Mesendoderm (in vitro differentiated cells): ENCODE measurements at regions not wholly inside any gene's neighbourhood (a gene's known extent, or its start where the extent isn't known, plus 50 kb on each side); places are given as distances from the start of the nearest gene placed in this dataset.
A peak's percentile ranks its signal among the peaks of the same experiment; 100 is the strongest.

Experiments used
- DNase-seq: peaks from one replicate; pipeline ENCODE4 v3.0.0; 2013
- H2AK5ac ChIP-seq: 2 replicates; pipeline ENCODE4 v1.6.1; 2013; ENCODE audit warnings: low read length, inconsistent platforms
- H2BK120ac ChIP-seq: 2 replicates; pipeline ENCODE4 v1.6.1; 2013; ENCODE audit warnings: low read depth, mild to moderate bottlenecking, low read length, moderate library complexity, mixed read lengths
- H2BK15ac ChIP-seq: replicated peaks from 2 replicates; pipeline ENCODE4 v1.6.1; 2013; ENCODE audit warnings: low read depth, mild to moderate bottlenecking, moderate library complexity
- H2BK5ac ChIP-seq: 2 replicates; pipeline ENCODE4 v1.6.1; 2013; ENCODE audit warnings: low read length, inconsistent platforms
- H3K18ac ChIP-seq: 2 replicates; pipeline ENCODE4 v1.6.1; 2013; ENCODE audit warnings: mild to moderate bottlenecking, low read length, mixed read lengths
- H3K23ac ChIP-seq: one replicate; pipeline ENCODE4 v1.6.1; 2013; ENCODE audit warnings: low read length
- H3K27ac ChIP-seq: 2 replicates; pipeline ENCODE4 v1.5.1; 2013; ENCODE audit warnings: low read depth, mild to moderate bottlenecking, inconsistent platforms, low read length, moderate library complexity
- H3K27me3 ChIP-seq: 2 replicates; pipeline ENCODE4 v1.6.1; 2013; ENCODE audit warnings: low read length, control low read depth, mild to moderate bottlenecking, inconsistent platforms; ENCODE audit not compliant: insufficient read depth, poor library complexity
- H3K36me3 ChIP-seq: 2 replicates; pipeline ENCODE4 v1.6.1; 2013; ENCODE audit warnings: low read length, inconsistent platforms; ENCODE audit not compliant: control insufficient read depth, insufficient read depth
- H3K4ac ChIP-seq: one replicate; pipeline ENCODE4 v1.6.1; 2013; ENCODE audit warnings: low read depth, mild to moderate bottlenecking, low read length, moderate library complexity
- H3K4me1 ChIP-seq: 2 replicates; pipeline ENCODE4 v1.6.1; 2013; ENCODE audit warnings: low read depth, low read length, inconsistent platforms; ENCODE audit not compliant: control insufficient read depth
- H3K4me2 ChIP-seq: 2 replicates; pipeline ENCODE4 v1.6.1; 2013; ENCODE audit warnings: low read length
- H3K4me3 ChIP-seq: 2 replicates; pipeline ENCODE4 v1.5.1; 2013; ENCODE audit warnings: mild to moderate bottlenecking, low read length
- H3K56ac ChIP-seq: one replicate; pipeline ENCODE4 v1.6.1; 2013; ENCODE audit warnings: low read length
- H3K79me1 ChIP-seq: 2 replicates; pipeline ENCODE4 v1.6.1; 2013; ENCODE audit warnings: low read length, inconsistent platforms
- H3K79me2 ChIP-seq: 2 replicates; pipeline ENCODE4 v1.6.1; 2013; ENCODE audit warnings: mild to moderate bottlenecking, low read length; ENCODE audit not compliant: control insufficient read depth, insufficient read depth
- H3K9ac ChIP-seq: 2 replicates; pipeline ENCODE4 v1.6.1; 2013; ENCODE audit warnings: low read length, inconsistent platforms
- H4K5ac ChIP-seq: one replicate; pipeline ENCODE4 v1.6.1; 2013; ENCODE audit warnings: low read length
- H4K8ac ChIP-seq: one replicate; pipeline ENCODE4 v1.6.1; 2013; ENCODE audit warnings: low read depth, mild to moderate bottlenecking, control low read depth, low read length, moderate library complexity
- WGBS: extraction: QIAGEN DNeasy Blood & Tissue Kit; methylation state at CpG from one replicate; pipeline ENCODE4 v1.1.7; 2013; ENCODE audit warnings: low lambda C conversion rate, missing lambda C conversion rate; ENCODE audit not compliant: insufficient coverage; ENCODE audit errors: extremely low coverage; 5-methylcytosine and 5-hydroxymethylcytosine counted together

DNA sequence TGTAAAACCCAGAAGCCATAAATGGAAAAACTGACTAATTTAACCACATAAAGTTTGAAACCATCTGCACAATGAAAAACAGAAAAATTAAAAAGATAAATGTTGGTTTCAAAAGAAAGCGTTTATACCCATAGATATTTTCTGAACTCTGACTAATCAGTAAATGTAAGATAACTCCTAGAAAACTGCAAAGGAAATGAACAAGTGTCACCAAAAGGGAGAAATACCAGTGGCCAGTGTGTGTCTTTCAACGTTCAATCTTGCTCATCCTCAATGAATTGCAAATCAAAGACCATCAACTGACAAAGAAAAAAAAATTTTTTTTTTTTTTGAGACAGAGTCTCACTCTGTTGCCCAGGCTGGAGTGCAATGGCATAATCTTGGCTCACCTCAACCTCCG is 180.1 kb downstream of the SYK start:
- Histone ChIP-seq H3K4me1 (peaks cover 4% of the 10 kb centered on the region), H3K18ac (no peak overlapping the region), H3K4me2 (no peak overlapping the region), H3K27ac (no peak overlapping the region), H2BK15ac (no peak overlapping the region), H2AK5ac (no peak overlapping the region), H3K9ac (no peak overlapping the region), H2BK5ac (no peak overlapping the region), H3K27me3 (no peaks in the 10 kb centered on the region), H3K36me3 (no peaks in the 10 kb centered on the region), H4K8ac (no peak overlapping the region), H3K79me2 (no peaks in the 10 kb centered on the region), H4K5ac (no peak overlapping the region), H2BK120ac (no peak overlapping the region), H3K56ac (no peak overlapping the region), H3K4ac (no peak overlapping the region), H3K79me1 (no peaks in the 10 kb centered on the region), H3K4me3 (no peak overlapping the region), H3K23ac (no peak overlapping the region)
- WGBS, result no CpG with 5 or more reads among the region's 3 CpGs
- no peak for DNase-seq

DNA sequence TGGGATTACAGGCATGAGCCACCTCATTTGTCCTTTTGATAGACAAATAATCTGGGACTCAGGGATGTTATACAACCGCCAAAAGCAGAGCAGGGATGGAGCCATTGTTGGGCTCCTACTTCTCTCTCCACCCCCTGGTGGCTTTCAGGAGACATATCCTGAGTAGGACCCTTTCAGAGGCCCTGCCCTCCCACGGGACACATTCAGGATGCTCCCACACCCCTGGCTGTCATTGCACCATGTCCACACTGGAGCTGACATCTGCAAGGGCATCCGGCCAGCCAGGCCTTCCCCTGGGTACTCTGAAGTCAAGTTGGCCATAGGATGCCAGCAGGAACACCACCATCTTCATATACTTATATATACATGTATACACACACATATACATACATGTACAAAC is 181.8 kb downstream of the SYK start:
- Histone ChIP-seq H2BK15ac (no peak overlapping the region), H4K5ac (no peak overlapping the region), H3K27ac (no peak overlapping the region), H3K79me2 (no peaks in the 10 kb centered on the region), H3K4ac (no peak overlapping the region), H3K79me1 (no peaks in the 10 kb centered on the region), H3K4me1 (peaks cover 4% of the 10 kb centered on the region), H2AK5ac (no peak overlapping the region), H3K27me3 (no peaks in the 10 kb centered on the region), H3K4me2 (no peak overlapping the region), H3K36me3 (no peaks in the 10 kb centered on the region), H2BK5ac (no peak overlapping the region), H3K56ac (no peak overlapping the region), H3K9ac (no peak overlapping the region), H3K18ac (no peak overlapping the region), H4K8ac (no peak overlapping the region), H3K4me3 (no peak overlapping the region), H3K23ac (no peak overlapping the region), H2BK120ac (no peak overlapping the region)
- WGBS, result no CpG with 5 or more reads among the region's 3 CpGs
- no peak for DNase-seq

DNA sequence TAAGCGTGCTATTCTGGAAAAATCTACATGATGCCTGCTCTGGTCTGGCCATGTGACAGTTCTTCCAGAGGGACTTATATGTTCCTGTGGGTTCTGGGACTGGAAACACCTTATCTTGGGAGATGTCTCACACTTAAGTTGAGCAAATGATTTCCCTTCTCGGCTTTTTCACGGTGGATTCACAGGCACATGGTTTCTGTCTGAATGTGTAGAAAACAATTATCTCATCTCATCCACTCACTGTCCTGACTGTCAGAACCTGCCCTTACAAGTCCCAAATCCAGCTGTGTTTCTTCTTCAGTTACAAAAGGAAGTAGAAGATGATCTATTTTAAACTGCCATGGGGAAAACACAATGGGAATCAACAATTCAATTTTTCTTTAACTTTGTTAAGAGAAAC is 184.0 kb downstream of the SYK start:
- no peak overlapping the region for H3K4me2 ChIP-seq
- H3K56ac ChIP-seq, result no peak overlapping the region
- no peaks in the 10 kb centered on the region for H3K27me3 ChIP-seq
- no peak overlapping the region for H3K27ac ChIP-seq
- peak; percentile 61 for DNase-seq
- H4K5ac ChIP-seq, result no peak overlapping the region
- no peaks in the 10 kb centered on the region for H3K4me1 ChIP-seq
- H3K4me3 ChIP-seq, result no peak overlapping the region
- H3K9ac ChIP-seq, result no peak overlapping the region
- no peak overlapping the region for H2BK120ac ChIP-seq
- no peak overlapping the region for H3K18ac ChIP-seq
- no peak overlapping the region for H4K8ac ChIP-seq
- H3K36me3 ChIP-seq, result no peaks in the 10 kb centered on the region
- no peak overlapping the region for H3K4ac ChIP-seq
- no peak overlapping the region for H3K23ac ChIP-seq
- WGBS, result no CpG with 5 or more reads among the region's 3 CpGs
- H2BK15ac ChIP-seq, result no peak overlapping the region
- no peak overlapping the region for H2AK5ac ChIP-seq
- no peaks in the 10 kb centered on the region for H3K79me1 ChIP-seq
- no peaks in the 10 kb centered on the region for H3K79me2 ChIP-seq
- H2BK5ac ChIP-seq, result peak overlapping the region; percentile 57

DNA sequence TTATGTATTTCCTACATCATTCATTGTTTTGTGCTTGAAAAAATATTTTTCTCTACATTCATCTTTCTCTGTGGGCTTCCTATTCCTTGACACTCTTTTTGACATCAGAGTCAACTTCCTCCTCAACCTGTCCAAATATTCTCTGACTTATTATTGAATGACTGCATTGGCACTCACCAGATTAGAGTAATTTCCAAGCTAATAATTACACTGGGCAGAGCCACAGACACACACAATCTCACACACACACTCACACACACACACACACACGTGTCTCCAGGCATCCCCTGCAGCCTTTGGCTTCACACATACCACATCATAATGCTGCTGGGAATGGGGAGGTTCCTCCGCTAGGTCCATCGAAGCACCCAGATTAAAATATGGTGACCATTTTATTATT is 184.5 kb downstream of the SYK start:
- Histone ChIP-seq H3K27ac (no peak overlapping the region), H3K27me3 (no peaks in the 10 kb centered on the region), H2BK120ac (no peak overlapping the region), H4K8ac (no peak overlapping the region), H2AK5ac (no peak overlapping the region), H3K9ac (no peak overlapping the region), H3K18ac (no peak overlapping the region), H3K4me3 (no peak overlapping the region), H4K5ac (no peak overlapping the region), H3K23ac (no peak overlapping the region), H2BK5ac (no peak overlapping the region), H3K4me1 (no peaks in the 10 kb centered on the region), H3K79me1 (no peaks in the 10 kb centered on the region), H3K79me2 (no peaks in the 10 kb centered on the region), H3K36me3 (no peaks in the 10 kb centered on the region), H2BK15ac (no peak overlapping the region), H3K4me2 (no peak overlapping the region), H3K56ac (no peak overlapping the region), H3K4ac (no peak overlapping the region)
- no peak for DNase-seq
- no CpG with 5 or more reads among the region's 3 CpGs for WGBS

DNA sequence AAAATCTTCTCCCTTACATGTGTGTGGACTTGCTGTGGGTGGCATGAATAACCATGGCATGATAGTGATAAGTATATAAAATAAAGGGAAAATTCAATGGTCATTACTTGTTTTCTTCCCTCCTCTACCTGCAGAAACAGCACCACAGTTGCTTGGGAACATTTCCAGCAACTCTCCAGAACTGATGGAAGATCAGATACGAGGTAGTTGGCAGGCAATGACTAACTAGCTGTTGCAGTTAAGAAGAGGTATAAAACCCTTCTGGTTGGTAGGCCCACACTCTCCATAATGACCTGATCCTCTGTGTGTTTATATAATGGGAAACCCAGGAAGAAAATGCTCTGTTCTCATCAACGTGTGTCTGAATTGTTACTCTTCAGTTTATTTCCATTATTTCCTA is 185.9 kb downstream of the SYK start:
- Histone ChIP-seq H3K36me3 (no peaks in the 10 kb centered on the region), H4K5ac (no peak overlapping the region), H3K79me2 (no peaks in the 10 kb centered on the region), H2BK5ac (no peak overlapping the region), H3K4me3 (no peak overlapping the region), H3K4me2 (no peak overlapping the region), H3K4me1 (no peaks in the 10 kb centered on the region), H2BK120ac (no peak overlapping the region), H3K27me3 (no peaks in the 10 kb centered on the region), H3K79me1 (no peaks in the 10 kb centered on the region), H2AK5ac (no peak overlapping the region), H3K56ac (no peak overlapping the region), H3K4ac (no peak overlapping the region), H3K9ac (no peak overlapping the region), H4K8ac (no peak overlapping the region), H3K27ac (no peak overlapping the region), H2BK15ac (no peak overlapping the region), H3K18ac (no peak overlapping the region), H3K23ac (no peak overlapping the region)
- DNase-seq, result no peak
- no CpG with 5 or more reads among the region's 2 CpGs for WGBS

DNA sequence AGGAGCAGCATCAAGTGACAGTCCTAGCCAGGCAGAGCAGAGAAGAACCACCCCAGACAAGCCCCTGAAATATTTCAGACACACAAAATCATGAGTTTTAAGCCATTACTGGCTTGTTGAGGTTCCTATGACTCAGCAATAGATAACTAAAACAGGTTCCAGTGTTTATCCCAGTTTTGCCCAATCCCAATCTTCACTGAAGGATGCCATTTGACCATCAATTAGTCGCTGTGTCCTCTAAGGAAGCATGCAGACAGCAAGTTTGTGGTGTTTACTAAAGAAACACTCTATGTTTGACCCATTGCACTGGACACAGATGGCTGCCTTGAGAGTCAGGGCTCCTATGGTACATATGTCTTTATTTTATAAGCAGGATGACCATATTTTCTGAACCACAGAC is 186.7 kb downstream of the SYK start:
- H2AK5ac ChIP-seq, result no peak overlapping the region
- no peaks in the 10 kb centered on the region for H3K79me2 ChIP-seq
- H3K27me3 ChIP-seq, result no peaks in the 10 kb centered on the region
- no peak overlapping the region for H3K27ac ChIP-seq
- H3K4me1 ChIP-seq, result no peaks in the 10 kb centered on the region
- no peak for DNase-seq
- no peak overlapping the region for H3K23ac ChIP-seq
- H2BK120ac ChIP-seq, result no peak overlapping the region
- H3K9ac ChIP-seq, result no peak overlapping the region
- H3K79me1 ChIP-seq, result no peaks in the 10 kb centered on the region
- no peak overlapping the region for H4K5ac ChIP-seq
- no peak overlapping the region for H3K4ac ChIP-seq
- no peak overlapping the region for H3K18ac ChIP-seq
- H3K36me3 ChIP-seq, result no peaks in the 10 kb centered on the region
- WGBS, result no CpG with 5 or more reads among the region's 1 CpG
- H2BK15ac ChIP-seq, result no peak overlapping the region
- H2BK5ac ChIP-seq, result no peak overlapping the region
- no peak overlapping the region for H4K8ac ChIP-seq
- H3K4me3 ChIP-seq, result no peak overlapping the region
- no peak overlapping the region for H3K4me2 ChIP-seq
- no peak overlapping the region for H3K56ac ChIP-seq
